Stimulated activated CD8-positive, alpha-beta memory T cell treated with anti-CD3 and anti-CD28 coated beads, Interleukin-15, amount 100 ng/mL, for 48 hours (primary cell): ENCODE measurements at regions not wholly inside any gene's neighbourhood (a gene's known extent, or its start where the extent isn't known, plus 50 kb on each side); places are given as distances from the start of the nearest gene placed in this dataset.
A peak's percentile ranks its signal among the peaks of the same experiment; 100 is the strongest.
"Not testable (repeated sequence)": the region's sequence is repeated elsewhere in the genome, so short reads cannot be mapped to it uniquely, and the experiment has no call there.

Experiments
- DNase-seq, 2 donors: peaks; one replicate each; pipeline ENCODE4 v3.0.0-alpha.2; 2020; ENCODE audit warnings: low read depth in 2 of 2

- DNase-seq, result no peak
Measured at GRCh38 chr11:64428693-64429092, 69.7 kb downstream of the RPS6KA4 start.

GRCh38 chr11:64429970-64430369, 71.0 kb downstream of the RPS6KA4 start:
- no peak for DNase-seq

- no peak for DNase-seq
Measured at GRCh38 chr11:64430645-64431044, 71.7 kb downstream of the RPS6KA4 start.

- no peak for DNase-seq
Measured at GRCh38 chr11:64436000-64436399, 77.0 kb downstream of the RPS6KA4 start.

GRCh38 chr11:64437426-64437825, 78.5 kb downstream of the RPS6KA4 start:
- no peak for DNase-seq

- DNase-seq, result no peak
Measured at GRCh38 chr11:64438986-64439771, 80.2 kb downstream of the RPS6KA4 start.

GRCh38 chr11:64439772-64440491, 81.0 kb downstream of the RPS6KA4 start:
- DNase-seq, result not testable (repeated sequence)

- DNase-seq, result no peak
Measured at GRCh38 chr11:64441127-64441526, 82.2 kb downstream of the RPS6KA4 start.

GRCh38 chr11:64443001-64443400, 84.0 kb downstream of the RPS6KA4 start:
- DNase-seq, result no peak

GRCh38 chr11:64444838-64445441, 86.0 kb downstream of the RPS6KA4 start:
- no peak for DNase-seq

GRCh38 chr11:64445651-64446050, 86.7 kb downstream of the RPS6KA4 start:
- DNase-seq, result no peak

GRCh38 chr11:64447831-64448598, 89.1 kb downstream of the RPS6KA4 start:
- DNase-seq, result no peak

- DNase-seq, result peak; percentile 59 to 63
Measured at GRCh38 chr11:64448599-64449380, 89.8 kb downstream of the RPS6KA4 start.

- peak; percentile 55 to 65 for DNase-seq
Measured at GRCh38 chr11:64449381-64450167, 90.6 kb downstream of the RPS6KA4 start.

- no peak for DNase-seq
Measured at GRCh38 chr11:64450168-64450560, 91.2 kb downstream of the RPS6KA4 start.

- no peak for DNase-seq
Measured at GRCh38 chr11:64451856-64452255, 92.9 kb downstream of the RPS6KA4 start.

GRCh38 chr11:64453466-64453865, 94.5 kb downstream of the RPS6KA4 start:
- no peak for DNase-seq

- no peak for DNase-seq
Measured at GRCh38 chr11:64455456-64456261, 96.7 kb downstream of the RPS6KA4 start.

GRCh38 chr11:64456509-64457320, 97.8 kb downstream of the RPS6KA4 start:
- no peak for DNase-seq
